ENCODE measurements at regions not wholly inside any gene's neighbourhood (a gene's known extent, or its start where the extent isn't known, plus 50 kb on each side); places are given as distances from the start of the nearest gene placed in this dataset.

GRCh38 chr11:129298988-129299387, 76.7 kb upstream of the BARX2 start:
- TF ChIP-seq RAD21 (conservative IDR thresholded peaks at IDR 0.05) (no peak), TAF1 (IDR thresholded peaks at IDR 0.05; ENCODE audit: low read depth) (no peak), EP300 (conservative IDR thresholded peaks at IDR 0.05; ENCODE audit: poor library complexity, severe bottlenecking) (no peak), MXI1 (conservative IDR thresholded peaks at IDR 0.05; ENCODE audit: poor library complexity, severe bottlenecking) (no peak), POLR2AphosphoS5 (IDR thresholded peaks at IDR 0.05) (no peak), REST (IDR thresholded peaks at IDR 0.05; ENCODE audit: borderline replicate concordance) (no peak), SMC3 (conservative IDR thresholded peaks at IDR 0.05; ENCODE audit: poor library complexity) (no peak), EZH2 (IDR thresholded peaks at IDR 0.05; ENCODE audit: borderline replicate concordance, insufficient read depth, low read length, poor library complexity, severe bottlenecking) (no peak)
- TF ChIP-seq, protein P1, sequence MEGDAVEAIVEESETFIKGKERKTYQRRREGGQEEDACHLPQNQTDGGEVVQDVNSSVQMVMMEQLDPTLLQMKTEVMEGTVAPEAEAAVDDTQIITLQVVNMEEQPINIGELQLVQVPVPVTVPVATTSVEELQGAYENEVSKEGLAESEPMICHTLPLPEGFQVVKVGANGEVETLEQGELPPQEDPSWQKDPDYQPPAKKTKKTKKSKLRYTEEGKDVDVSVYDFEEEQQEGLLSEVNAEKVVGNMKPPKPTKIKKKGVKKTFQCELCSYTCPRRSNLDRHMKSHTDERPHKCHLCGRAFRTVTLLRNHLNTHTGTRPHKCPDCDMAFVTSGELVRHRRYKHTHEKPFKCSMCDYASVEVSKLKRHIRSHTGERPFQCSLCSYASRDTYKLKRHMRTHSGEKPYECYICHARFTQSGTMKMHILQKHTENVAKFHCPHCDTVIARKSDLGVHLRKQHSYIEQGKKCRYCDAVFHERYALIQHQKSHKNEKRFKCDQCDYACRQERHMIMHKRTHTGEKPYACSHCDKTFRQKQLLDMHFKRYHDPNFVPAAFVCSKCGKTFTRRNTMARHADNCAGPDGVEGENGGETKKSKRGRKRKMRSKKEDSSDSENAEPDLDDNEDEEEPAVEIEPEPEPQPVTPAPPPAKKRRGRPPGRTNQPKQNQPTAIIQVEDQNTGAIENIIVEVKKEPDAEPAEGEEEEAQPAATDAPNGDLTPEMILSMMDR (IDR thresholded peaks at IDR 0.05; ENCODE audit: poor library complexity, severe bottlenecking) = no peak
- H3K36me3 ChIP-seq (ENCODE audit: insufficient read depth, low read length) = no peaks in the 10 kb centered on the region

GRCh38 chr11:129295746-129296145, 79.9 kb upstream of the BARX2 start:
- Histone ChIP-seq H3K79me2 (replicated peaks; ENCODE audit: insufficient read depth, low read length) (no peaks in the 10 kb centered on the region), H2AFZ (ENCODE audit: low read depth, low read length) (no peak overlapping the region), H3K4me3 (ENCODE audit: low read length) (no peak overlapping the region), H3K36me3 (ENCODE audit: insufficient read depth, low read length) (no peaks in the 10 kb centered on the region), H4K20me1 (ENCODE audit: insufficient read depth) (no peaks in the 10 kb centered on the region), H3K9me2 (ENCODE audit: insufficient read depth, low read length) (no peaks in the 10 kb centered on the region), H3K27me3 (ENCODE audit: insufficient read depth, low read depth, low read length) (no peaks in the 10 kb centered on the region), H3K9me3 (ENCODE audit: low read length) (no peaks in the 10 kb centered on the region), H3K9ac (ENCODE audit: low read length) (no peak overlapping the region), H3K4me2 (ENCODE audit: low read length) (no peak overlapping the region), H3K27ac (ENCODE audit: low read length) (no peak overlapping the region), H3F3A (ENCODE audit: insufficient read depth, low read length, poor library complexity, severe bottlenecking) (no peaks in the 10 kb centered on the region)
- no peak for TF ChIP-seq SMC3 (conservative IDR thresholded peaks at IDR 0.05; ENCODE audit: poor library complexity)
- TF ChIP-seq EZH2 (IDR thresholded peaks at IDR 0.05; ENCODE audit: borderline replicate concordance, insufficient read depth, low read length, poor library complexity, severe bottlenecking) = no peak

More at GRCh38 chr11:129298988-129299387, 76.7 kb upstream of the BARX2 start:
- no peaks in the 10 kb centered on the region for H3K9me3 ChIP-seq (ENCODE audit: low read length)
- H4K20me1 ChIP-seq (ENCODE audit: insufficient read depth) = no peaks in the 10 kb centered on the region
- H3K9me2 ChIP-seq (ENCODE audit: insufficient read depth, low read length) = no peaks in the 10 kb centered on the region
- H3K27ac ChIP-seq (ENCODE audit: low read length) = no peak overlapping the region
- no peak overlapping the region for H3K9ac ChIP-seq (ENCODE audit: low read length)
- no peak overlapping the region for H2AFZ ChIP-seq (ENCODE audit: low read depth, low read length)
- no peaks in the 10 kb centered on the region for H3K79me2 ChIP-seq (replicated peaks; ENCODE audit: insufficient read depth, low read length)
- no peak overlapping the region for H3K4me2 ChIP-seq (ENCODE audit: low read length)
- no peaks in the 10 kb centered on the region for H3K27me3 ChIP-seq (ENCODE audit: insufficient read depth, low read depth, low read length)
- no peaks in the 10 kb centered on the region for H3F3A ChIP-seq (ENCODE audit: insufficient read depth, low read length, poor library complexity, severe bottlenecking)
- no peak overlapping the region for H3K4me3 ChIP-seq (ENCODE audit: low read length)

DNA sequence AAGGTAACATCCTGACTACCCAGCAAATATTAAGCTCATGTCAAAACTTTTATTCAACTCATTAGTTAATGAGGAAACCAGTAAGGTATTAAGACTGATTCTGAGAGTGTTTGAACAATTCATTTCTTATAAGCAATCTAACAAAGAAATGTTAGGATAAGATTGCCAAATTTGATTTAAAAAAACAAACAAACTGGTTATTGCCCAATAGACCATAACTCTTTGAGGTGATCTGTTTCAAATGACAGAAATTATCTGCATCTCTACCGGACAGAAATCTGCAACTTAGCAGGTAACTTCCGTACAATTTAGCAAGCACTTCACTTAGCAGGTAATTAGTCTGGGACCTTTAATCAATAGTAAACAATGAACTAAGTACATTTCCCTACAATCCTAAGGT, 82.9 kb upstream of the BARX2 start:
- Histone ChIP-seq H4K20me1 (ENCODE audit: insufficient read depth) (no peaks in the 10 kb centered on the region), H3K27me3 (ENCODE audit: insufficient read depth, low read depth, low read length) (no peaks in the 10 kb centered on the region), H2AFZ (ENCODE audit: low read depth, low read length) (no peak overlapping the region), H3K9ac (ENCODE audit: low read length) (no peak overlapping the region), H3K9me2 (ENCODE audit: insufficient read depth, low read length) (no peaks in the 10 kb centered on the region), H3F3A (ENCODE audit: insufficient read depth, low read length, poor library complexity, severe bottlenecking) (no peaks in the 10 kb centered on the region), H3K9me3 (ENCODE audit: low read length) (no peaks in the 10 kb centered on the region), H3K79me2 (replicated peaks; ENCODE audit: insufficient read depth, low read length) (no peaks in the 10 kb centered on the region), H3K27ac (ENCODE audit: low read length) (no peak overlapping the region), H3K4me2 (ENCODE audit: low read length) (no peak overlapping the region), H3K36me3 (ENCODE audit: insufficient read depth, low read length) (no peaks in the 10 kb centered on the region), H3K4me3 (ENCODE audit: low read length) (no peak overlapping the region)
- no peak for TF ChIP-seq EP300 (conservative IDR thresholded peaks at IDR 0.05; ENCODE audit: poor library complexity, severe bottlenecking)
- TF ChIP-seq MXI1 (conservative IDR thresholded peaks at IDR 0.05; ENCODE audit: poor library complexity, severe bottlenecking) = no peak
- TF ChIP-seq EZH2 (IDR thresholded peaks at IDR 0.05; ENCODE audit: borderline replicate concordance, insufficient read depth, low read length, poor library complexity, severe bottlenecking) = no peak
- no peak for TF ChIP-seq POLR2AphosphoS5 (IDR thresholded peaks at IDR 0.05)

All from neural cell (in vitro differentiated cells).